ENCODE measurements at regions not wholly inside any gene's neighbourhood (a gene's known extent, or its start where the extent isn't known, plus 50 kb on each side); places are given as distances from the start of the nearest gene placed in this dataset.

DNA sequence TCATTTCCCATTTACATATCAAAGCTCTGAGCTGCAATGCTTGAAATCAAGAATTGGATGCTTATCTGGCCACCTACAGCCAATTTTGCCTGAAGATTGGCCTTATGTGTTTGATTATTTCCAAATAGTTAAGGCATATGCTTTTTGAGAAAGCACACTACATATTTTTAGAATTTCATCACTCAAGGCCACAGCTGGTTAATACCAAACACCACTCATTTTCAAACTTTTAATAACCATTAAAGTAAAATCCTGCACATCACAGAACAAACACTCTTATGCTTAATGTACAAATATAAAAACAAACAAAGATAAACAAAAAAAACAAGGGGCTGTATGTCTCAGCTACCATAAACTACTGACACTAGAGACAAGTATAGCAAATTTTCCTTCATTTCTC is 96.9 kb upstream of the HMGCLL1 start:
- no peak for TF ChIP-seq EP300 (IDR thresholded peaks at IDR 0.05)
- TF ChIP-seq, protein P1, sequence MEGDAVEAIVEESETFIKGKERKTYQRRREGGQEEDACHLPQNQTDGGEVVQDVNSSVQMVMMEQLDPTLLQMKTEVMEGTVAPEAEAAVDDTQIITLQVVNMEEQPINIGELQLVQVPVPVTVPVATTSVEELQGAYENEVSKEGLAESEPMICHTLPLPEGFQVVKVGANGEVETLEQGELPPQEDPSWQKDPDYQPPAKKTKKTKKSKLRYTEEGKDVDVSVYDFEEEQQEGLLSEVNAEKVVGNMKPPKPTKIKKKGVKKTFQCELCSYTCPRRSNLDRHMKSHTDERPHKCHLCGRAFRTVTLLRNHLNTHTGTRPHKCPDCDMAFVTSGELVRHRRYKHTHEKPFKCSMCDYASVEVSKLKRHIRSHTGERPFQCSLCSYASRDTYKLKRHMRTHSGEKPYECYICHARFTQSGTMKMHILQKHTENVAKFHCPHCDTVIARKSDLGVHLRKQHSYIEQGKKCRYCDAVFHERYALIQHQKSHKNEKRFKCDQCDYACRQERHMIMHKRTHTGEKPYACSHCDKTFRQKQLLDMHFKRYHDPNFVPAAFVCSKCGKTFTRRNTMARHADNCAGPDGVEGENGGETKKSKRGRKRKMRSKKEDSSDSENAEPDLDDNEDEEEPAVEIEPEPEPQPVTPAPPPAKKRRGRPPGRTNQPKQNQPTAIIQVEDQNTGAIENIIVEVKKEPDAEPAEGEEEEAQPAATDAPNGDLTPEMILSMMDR (IDR thresholded peaks at IDR 0.05): no peak
